ENCODE measurements at regions not wholly inside any gene's neighbourhood (a gene's known extent, or its start where the extent isn't known, plus 50 kb on each side); places are given as distances from the start of the nearest gene placed in this dataset.

- TF ChIP-seq EZH2 (IDR thresholded peaks at IDR 0.05; ENCODE audit: borderline replicate concordance, insufficient read depth, low read depth, low read length, poor library complexity, severe bottlenecking) (no peak), CTCF (IDR thresholded peaks at IDR 0.05) (no peak)
These were observed 101.8 kb upstream of the MBNL2 start for GRCh38 chr13:97120346-97120745.

Measured in B cell (primary cell).